ENCODE measurements at regions not wholly inside any gene's neighbourhood (a gene's known extent, or its start where the extent isn't known, plus 50 kb on each side); places are given as distances from the start of the nearest gene placed in this dataset.
A peak's percentile ranks its signal among the peaks of the same experiment; 100 is the strongest.

GRCh38 chr3:67882981-67883380 lies 228.6 kb upstream of the SUCLG2 start:
- no peak for TF ChIP-seq CTCF (IDR thresholded peaks at IDR 0.05; ENCODE audit: unreplicated experiment)
- no peak overlapping the region for H3K4me3 Mint-ChIP-seq
- peaks cover 1% of the 10 kb centered on the region for H3K36me3 Mint-ChIP-seq
- H3K9me3 Mint-ChIP-seq, result peaks cover 4% of the 10 kb centered on the region
- no peak for DNase-seq (ENCODE audit: low spot score in 2 of 2, unreplicated experiment in 2 of 2)
- H3K27ac Mint-ChIP-seq, result no peak overlapping the region
- H3K4me1 Mint-ChIP-seq, result peaks cover 24% of the 10 kb centered on the region
- H3K27me3 Mint-ChIP-seq (ENCODE audit: low read depth), result peaks cover 6% of the 10 kb centered on the region

GRCh38 chr3:67876261-67876660 lies 221.8 kb upstream of the SUCLG2 start:
- H3K27me3 Mint-ChIP-seq (ENCODE audit: low read depth), result peaks cover 4% of the 10 kb centered on the region
- DNase-seq (ENCODE audit: low spot score in 2 of 2, unreplicated experiment in 2 of 2), result no peak
- TF ChIP-seq CTCF (IDR thresholded peaks at IDR 0.05; ENCODE audit: unreplicated experiment), result no peak
- H3K4me1 Mint-ChIP-seq, result peaks cover 10% of the 10 kb centered on the region
- no peaks in the 10 kb centered on the region for H3K9me3 Mint-ChIP-seq
- H3K36me3 Mint-ChIP-seq, result no peaks in the 10 kb centered on the region
- no peak overlapping the region for H3K4me3 Mint-ChIP-seq
- H3K27ac Mint-ChIP-seq, result no peak overlapping the region

DNA sequence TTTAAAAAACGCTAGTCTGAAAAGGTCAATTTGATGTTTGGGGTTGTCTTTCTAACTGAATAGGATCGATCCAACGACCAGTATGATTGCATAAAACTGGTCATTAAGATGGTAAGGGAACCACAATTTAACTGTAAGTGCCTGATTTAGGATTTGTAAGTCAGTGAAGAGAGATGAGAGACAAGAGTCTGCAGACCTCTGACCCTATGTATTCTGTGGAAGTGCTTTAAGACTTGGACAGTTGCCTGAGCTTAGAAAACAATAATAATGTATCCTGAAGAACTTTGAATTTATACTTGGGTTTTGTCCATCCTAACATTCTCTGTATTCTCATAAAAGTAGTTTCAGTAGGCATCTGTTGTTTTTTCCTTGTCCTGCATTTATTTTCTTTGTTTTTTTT lies 221.4 kb upstream of the SUCLG2 start:
- peaks cover 4% of the 10 kb centered on the region for H3K27me3 Mint-ChIP-seq (ENCODE audit: low read depth)
- H3K9me3 Mint-ChIP-seq, result no peaks in the 10 kb centered on the region
- no peaks in the 10 kb centered on the region for H3K36me3 Mint-ChIP-seq
- DNase-seq (ENCODE audit: low spot score in 2 of 2, unreplicated experiment in 2 of 2), result no peak
- peaks cover 10% of the 10 kb centered on the region for H3K4me1 Mint-ChIP-seq
- no peak for TF ChIP-seq CTCF (IDR thresholded peaks at IDR 0.05; ENCODE audit: unreplicated experiment)
- H3K27ac Mint-ChIP-seq, result no peak overlapping the region
- no peak overlapping the region for H3K4me3 Mint-ChIP-seq

- no peak for TF ChIP-seq CTCF (IDR thresholded peaks at IDR 0.05; ENCODE audit: unreplicated experiment)
- H3K36me3 Mint-ChIP-seq, result no peaks in the 10 kb centered on the region
- H3K4me1 Mint-ChIP-seq, result peaks cover 12% of the 10 kb centered on the region
- H3K4me3 Mint-ChIP-seq, result no peak overlapping the region
- peaks cover 2% of the 10 kb centered on the region for H3K27me3 Mint-ChIP-seq (ENCODE audit: low read depth)
- H3K9me3 Mint-ChIP-seq, result no peaks in the 10 kb centered on the region
- H3K27ac Mint-ChIP-seq, result no peak overlapping the region
- no peak for DNase-seq (ENCODE audit: low spot score in 2 of 2, unreplicated experiment in 2 of 2)
Measured at GRCh38 chr3:67875338-67875737, 220.9 kb upstream of the SUCLG2 start.

- no peak for DNase-seq (ENCODE audit: low spot score in 2 of 2, unreplicated experiment in 2 of 2)
- Mint-ChIP-seq H3K9me3 (peaks cover 9% of the 10 kb centered on the region), H3K27me3 (ENCODE audit: low read depth) (peaks cover 2% of the 10 kb centered on the region), H3K27ac (peak overlapping the region; percentile 12), H3K4me3 (no peak overlapping the region), H3K36me3 (no peaks in the 10 kb centered on the region), H3K4me1 (peaks cover 14% of the 10 kb centered on the region)
- TF ChIP-seq CTCF (IDR thresholded peaks at IDR 0.05; ENCODE audit: unreplicated experiment), result no peak
Measured at GRCh38 chr3:67870477-67870876, 216.1 kb upstream of the SUCLG2 start.

GRCh38 chr3:67866571-67866970 lies 212.2 kb upstream of the SUCLG2 start:
- no peak for TF ChIP-seq CTCF (IDR thresholded peaks at IDR 0.05; ENCODE audit: unreplicated experiment)
- H3K4me1 Mint-ChIP-seq, result peaks cover 17% of the 10 kb centered on the region
- DNase-seq (ENCODE audit: low spot score in 2 of 2, unreplicated experiment in 2 of 2), result no peak
- H3K36me3 Mint-ChIP-seq, result no peaks in the 10 kb centered on the region
- H3K9me3 Mint-ChIP-seq, result peaks cover 9% of the 10 kb centered on the region
- no peak overlapping the region for H3K4me3 Mint-ChIP-seq
- H3K27me3 Mint-ChIP-seq (ENCODE audit: low read depth), result no peaks in the 10 kb centered on the region
- H3K27ac Mint-ChIP-seq, result no peak overlapping the region

Data from mesothelial cell of epicardium (in vitro differentiated cells).